GM21825 (cell line): ENCODE measurements at regions not wholly inside any gene's neighbourhood (a gene's known extent, or its start where the extent isn't known, plus 50 kb on each side); places are given as distances from the start of the nearest gene placed in this dataset.
"Not testable (repeated sequence)": the region's sequence is repeated elsewhere in the genome, so short reads cannot be mapped to it uniquely, and the experiment has no call there.

Experiments
- ATAC-seq: cut with Tn5 transposase; IDR thresholded peaks from one replicate; pipeline ENCODE4 v1.9.1; 2021; ENCODE audit warnings: mild to moderate bottlenecking, moderate library complexity; ENCODE audit not compliant: unreplicated experiment

- ATAC-seq, result no peak
Measured at GRCh38 chr3:74978684-74979083, 364.2 kb upstream of the CNTN3 start.

DNA sequence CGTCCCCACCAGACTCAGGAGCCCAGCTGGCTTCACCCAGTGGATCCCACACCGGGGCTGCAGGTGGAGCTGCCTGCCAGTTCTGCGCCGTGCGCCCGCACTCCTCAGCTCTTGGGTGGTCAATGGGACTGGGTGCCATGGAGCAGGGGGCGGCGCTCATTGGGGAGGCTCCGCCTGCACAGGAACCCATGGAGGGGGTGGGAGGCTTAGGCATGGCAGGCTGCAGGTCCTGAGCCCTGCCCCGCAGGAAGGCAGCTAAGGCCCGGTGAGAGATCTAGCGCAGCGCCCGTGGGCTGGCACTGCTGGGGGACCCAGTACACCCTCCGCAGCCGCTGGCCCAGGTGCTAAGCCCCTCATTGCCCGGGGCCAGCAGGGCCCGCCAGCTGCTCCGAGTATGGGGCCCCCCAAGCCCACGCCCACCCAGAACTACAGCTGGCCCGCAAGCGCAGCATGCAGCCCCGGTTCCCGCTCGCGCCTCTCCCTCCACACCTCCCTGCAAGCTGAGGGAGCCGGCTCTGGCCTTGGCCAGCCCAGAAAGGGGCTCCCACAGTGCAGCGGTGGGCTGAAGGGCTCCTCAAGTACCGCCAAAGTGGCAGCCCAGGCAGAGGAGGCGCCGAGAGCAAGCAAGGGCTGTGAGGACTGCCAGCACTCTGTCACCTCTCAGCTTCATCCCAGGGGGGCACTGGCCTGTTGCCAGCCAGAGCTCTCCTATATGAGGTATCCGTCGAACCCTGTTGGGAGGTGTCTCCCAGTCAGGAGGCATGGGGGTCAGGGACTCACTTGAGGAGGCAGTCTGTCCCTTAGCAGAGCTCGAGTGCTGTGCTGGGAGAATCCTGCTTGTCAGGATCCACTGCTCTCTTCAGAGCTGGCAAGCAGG is 370.8 kb upstream of the CNTN3 start:
- ATAC-seq, result not testable (repeated sequence)

DNA sequence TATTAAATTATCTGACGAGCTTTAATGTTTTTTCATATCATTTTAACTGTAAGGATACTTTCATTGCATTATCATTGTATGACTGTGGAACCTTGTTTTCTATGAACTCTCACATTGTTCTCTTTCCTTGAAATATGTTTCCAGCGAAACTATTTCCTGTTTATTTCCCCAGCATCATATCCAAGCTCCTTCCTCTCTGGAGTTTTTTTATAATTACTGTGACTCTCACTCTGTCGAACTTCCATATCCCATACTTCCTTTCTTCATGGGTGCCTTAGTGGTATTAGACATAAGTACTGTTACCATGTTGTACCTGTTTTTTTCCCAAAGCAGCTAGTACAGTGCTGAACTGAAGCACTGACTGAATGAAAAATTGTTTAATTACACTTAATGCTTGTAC is 373.6 kb upstream of the CNTN3 start:
- ATAC-seq, result no peak

- ATAC-seq, result no peak
Measured at GRCh38 chr3:74992898-74993297, 378.4 kb upstream of the CNTN3 start.

- no peak for ATAC-seq
Measured at GRCh38 chr3:75001330-75001729, 386.9 kb upstream of the CNTN3 start.

- ATAC-seq, result no peak
Measured at GRCh38 chr3:75012791-75013331, 398.4 kb upstream of the CNTN3 start.

GRCh38 chr3:75014008-75014407 is 399.5 kb upstream of the CNTN3 start:
- ATAC-seq, result no peak

GRCh38 chr3:75015280-75015679 is 400.8 kb upstream of the CNTN3 start:
- no peak for ATAC-seq

GRCh38 chr3:75035146-75035545 is 420.7 kb upstream of the CNTN3 start:
- ATAC-seq, result no peak

- ATAC-seq, result no peak
Measured at GRCh38 chr3:75042941-75043340, 428.5 kb upstream of the CNTN3 start.

DNA sequence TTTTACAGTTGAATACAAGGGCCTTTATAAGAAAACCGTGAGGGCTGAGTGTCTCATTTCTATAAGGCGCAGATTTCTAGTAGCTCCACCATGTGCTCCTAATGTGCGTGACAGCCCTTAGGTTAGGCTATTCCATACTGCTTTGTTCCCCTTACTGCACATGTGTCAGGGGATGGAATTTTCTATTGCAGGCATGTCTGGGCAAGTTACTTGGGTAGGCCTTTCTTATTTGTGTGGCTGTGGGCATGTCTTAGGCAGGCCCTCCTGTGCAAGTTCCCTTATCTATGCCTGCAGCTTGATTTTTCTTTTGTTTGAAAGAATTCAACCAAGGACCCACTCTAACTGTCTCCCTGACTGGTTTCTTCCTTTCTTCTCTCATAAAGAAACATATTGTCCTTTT is 434.2 kb upstream of the CNTN3 start:
- ATAC-seq, result no peak

DNA sequence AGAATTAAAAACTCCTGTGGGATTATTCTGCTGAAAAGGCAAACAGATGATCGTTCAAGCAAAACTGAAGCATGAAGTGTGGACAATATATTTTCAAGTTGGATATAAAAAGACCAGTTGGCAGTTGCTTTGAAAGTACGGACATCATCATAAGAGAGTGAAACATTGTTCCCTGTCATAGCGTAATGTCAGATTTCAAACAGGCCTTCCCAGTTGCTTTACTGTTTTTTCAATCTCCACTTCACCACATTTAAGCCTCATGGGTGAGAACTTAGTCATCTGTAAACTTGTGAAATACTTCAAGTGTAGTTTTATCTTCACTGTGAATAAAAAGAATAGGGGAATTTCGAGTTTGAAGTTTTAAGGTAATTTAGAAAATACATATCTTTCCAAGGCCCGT is 435.1 kb upstream of the CNTN3 start:
- no peak for ATAC-seq

DNA sequence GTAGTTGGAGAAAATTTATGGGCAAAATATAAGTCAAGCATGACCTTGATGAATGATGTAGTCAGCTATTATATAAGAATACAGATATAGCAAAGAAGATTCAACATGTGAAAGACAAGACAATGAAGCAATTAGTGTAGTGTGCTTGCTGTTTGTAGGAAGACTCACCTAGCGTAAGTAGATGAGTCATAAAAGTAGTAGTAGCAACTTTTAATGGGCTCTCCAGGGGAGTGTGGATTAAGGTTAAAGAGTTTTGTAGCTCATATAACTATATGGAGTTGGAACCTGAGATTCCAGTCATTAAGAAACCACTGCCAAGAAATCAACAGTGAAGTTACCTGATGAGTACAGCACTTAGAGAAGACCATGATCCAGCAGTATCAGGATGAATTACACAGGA is 444.7 kb upstream of the CNTN3 start:
- no peak for ATAC-seq

- ATAC-seq, result no peak
Measured at GRCh38 chr3:75061806-75062205, 447.3 kb upstream of the CNTN3 start.

GRCh38 chr3:75075158-75075557 is 460.7 kb upstream of the CNTN3 start:
- ATAC-seq, result no peak

GRCh38 chr3:75076481-75076880 is 462.0 kb upstream of the CNTN3 start:
- ATAC-seq, result no peak

- ATAC-seq, result no peak
Measured at GRCh38 chr3:75078290-75078689, 463.8 kb upstream of the CNTN3 start.

GRCh38 chr3:75082845-75083244 is 468.4 kb upstream of the CNTN3 start:
- no peak for ATAC-seq

GRCh38 chr3:75089841-75090240 is 475.4 kb upstream of the CNTN3 start:
- no peak for ATAC-seq

GRCh38 chr3:75101329-75102147 is 487.1 kb upstream of the CNTN3 start:
- ATAC-seq, result no peak

DNA sequence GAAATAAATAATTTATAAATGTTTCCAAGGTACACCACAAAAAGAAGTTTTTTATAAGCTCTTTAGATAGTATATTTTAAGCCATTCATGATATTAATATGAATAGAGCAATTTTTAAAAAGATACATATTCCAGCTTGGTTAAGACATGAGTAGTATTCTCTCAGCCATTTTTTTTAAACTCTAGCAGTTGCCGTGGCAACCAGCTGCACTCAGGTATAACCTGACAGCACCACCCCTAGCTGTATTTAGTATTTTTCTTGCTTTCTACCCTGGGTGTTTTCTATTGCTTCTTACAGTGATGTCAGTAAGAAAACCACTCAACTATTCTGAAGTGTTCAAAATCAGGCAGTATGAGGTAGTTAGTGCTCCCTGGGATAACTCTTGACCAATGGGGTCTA is 496.3 kb upstream of the CNTN3 start:
- ATAC-seq, result no peak

DNA sequence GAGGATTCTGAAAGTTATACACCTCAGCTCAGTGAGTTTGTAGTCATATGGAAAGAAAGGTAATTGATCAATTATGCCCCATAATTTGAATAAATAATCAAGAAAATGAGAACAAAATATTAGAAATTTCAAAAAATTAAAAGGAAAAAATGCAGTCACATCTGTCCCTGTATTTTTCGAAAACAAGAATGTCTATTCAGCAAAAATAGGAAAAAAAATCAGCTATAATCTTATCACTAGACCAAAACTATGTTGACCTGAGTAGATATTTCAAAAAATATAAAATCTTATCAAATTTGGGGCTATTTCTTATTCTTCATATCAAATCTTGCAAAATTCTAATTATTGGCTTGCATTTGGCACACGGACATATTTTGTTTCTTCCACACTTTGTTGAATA is 501.2 kb upstream of the CNTN3 start:
- ATAC-seq, result no peak
